ENCODE measurements at regions not wholly inside any gene's neighbourhood (a gene's known extent, or its start where the extent isn't known, plus 50 kb on each side); places are given as distances from the start of the nearest gene placed in this dataset.
A peak's percentile ranks its signal among the peaks of the same experiment; 100 is the strongest.
"Not testable (repeated sequence)": the region's sequence is repeated elsewhere in the genome, so short reads cannot be mapped to it uniquely, and the experiment has no call there.

DNA sequence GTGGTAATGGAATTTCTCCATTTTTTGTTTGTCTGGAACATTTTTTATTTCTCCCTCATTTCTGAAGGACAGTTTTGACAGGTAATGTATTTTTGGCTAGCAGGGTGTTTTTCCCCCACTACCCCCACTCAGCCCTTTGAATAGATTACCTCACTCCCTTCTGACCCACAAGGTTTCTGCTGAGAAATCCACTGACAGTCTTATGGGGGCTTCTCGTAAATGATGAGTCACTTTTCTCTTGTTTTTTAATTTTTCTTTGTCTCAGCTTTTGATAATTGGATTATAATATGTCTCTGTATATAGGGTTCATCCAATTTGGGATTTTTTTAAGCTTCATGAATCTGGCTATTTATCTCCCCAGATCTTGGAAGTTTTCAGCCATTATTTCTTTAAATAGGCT is 74.7 kb upstream of the CCDC71L start:
- in situ Hi-C loops (cut with HindIII; ENCODE audit: low pct_ligation_motif_present, low sequenced_read_pairs): no loop called here
- Histone ChIP-seq H3K27ac (no peak overlapping the region), H3K4me3 (ENCODE audit: low read depth, low read length) (no peak overlapping the region), H3K27me3 (replicated peaks) (no peaks in the 10 kb centered on the region), H3K36me3 (replicated peaks) (no peaks in the 10 kb centered on the region)
- DNase-seq: no peak
- TF ChIP-seq, protein P1, sequence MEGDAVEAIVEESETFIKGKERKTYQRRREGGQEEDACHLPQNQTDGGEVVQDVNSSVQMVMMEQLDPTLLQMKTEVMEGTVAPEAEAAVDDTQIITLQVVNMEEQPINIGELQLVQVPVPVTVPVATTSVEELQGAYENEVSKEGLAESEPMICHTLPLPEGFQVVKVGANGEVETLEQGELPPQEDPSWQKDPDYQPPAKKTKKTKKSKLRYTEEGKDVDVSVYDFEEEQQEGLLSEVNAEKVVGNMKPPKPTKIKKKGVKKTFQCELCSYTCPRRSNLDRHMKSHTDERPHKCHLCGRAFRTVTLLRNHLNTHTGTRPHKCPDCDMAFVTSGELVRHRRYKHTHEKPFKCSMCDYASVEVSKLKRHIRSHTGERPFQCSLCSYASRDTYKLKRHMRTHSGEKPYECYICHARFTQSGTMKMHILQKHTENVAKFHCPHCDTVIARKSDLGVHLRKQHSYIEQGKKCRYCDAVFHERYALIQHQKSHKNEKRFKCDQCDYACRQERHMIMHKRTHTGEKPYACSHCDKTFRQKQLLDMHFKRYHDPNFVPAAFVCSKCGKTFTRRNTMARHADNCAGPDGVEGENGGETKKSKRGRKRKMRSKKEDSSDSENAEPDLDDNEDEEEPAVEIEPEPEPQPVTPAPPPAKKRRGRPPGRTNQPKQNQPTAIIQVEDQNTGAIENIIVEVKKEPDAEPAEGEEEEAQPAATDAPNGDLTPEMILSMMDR (IDR thresholded peaks at IDR 0.05; ENCODE audit: low read depth, low read length, missing control alignments): no peak

DNA sequence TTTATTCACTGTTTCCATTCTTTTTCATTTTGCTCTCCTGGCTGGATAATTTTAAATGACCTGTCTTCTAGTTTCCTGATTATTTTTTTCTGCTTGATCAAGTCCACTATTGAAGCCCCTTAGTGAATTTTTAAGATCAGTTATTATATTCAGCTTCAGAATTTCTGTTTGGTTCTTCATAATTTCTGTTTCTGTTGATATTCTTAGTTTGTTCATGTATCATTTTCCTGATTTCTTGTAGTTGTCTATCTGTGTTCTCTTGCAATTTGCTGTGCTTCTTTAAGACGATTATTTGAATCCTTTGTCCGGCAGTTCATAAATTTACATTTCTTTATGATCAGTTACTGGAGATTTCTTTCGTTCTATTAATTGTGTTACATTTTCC is 75.2 kb upstream of the CCDC71L start:
- Histone ChIP-seq H3K27me3 (replicated peaks) (no peaks in the 10 kb centered on the region), H3K27ac (no peak overlapping the region), H3K4me3 (ENCODE audit: low read depth, low read length) (no peak overlapping the region), H3K36me3 (replicated peaks) (no peaks in the 10 kb centered on the region)
- in situ Hi-C loops (cut with HindIII; ENCODE audit: low pct_ligation_motif_present, low sequenced_read_pairs): no loop called here
- no peak for DNase-seq
- TF ChIP-seq, protein P1 (IDR thresholded peaks at IDR 0.05; ENCODE audit: low read depth, low read length, missing control alignments): no peak

DNA sequence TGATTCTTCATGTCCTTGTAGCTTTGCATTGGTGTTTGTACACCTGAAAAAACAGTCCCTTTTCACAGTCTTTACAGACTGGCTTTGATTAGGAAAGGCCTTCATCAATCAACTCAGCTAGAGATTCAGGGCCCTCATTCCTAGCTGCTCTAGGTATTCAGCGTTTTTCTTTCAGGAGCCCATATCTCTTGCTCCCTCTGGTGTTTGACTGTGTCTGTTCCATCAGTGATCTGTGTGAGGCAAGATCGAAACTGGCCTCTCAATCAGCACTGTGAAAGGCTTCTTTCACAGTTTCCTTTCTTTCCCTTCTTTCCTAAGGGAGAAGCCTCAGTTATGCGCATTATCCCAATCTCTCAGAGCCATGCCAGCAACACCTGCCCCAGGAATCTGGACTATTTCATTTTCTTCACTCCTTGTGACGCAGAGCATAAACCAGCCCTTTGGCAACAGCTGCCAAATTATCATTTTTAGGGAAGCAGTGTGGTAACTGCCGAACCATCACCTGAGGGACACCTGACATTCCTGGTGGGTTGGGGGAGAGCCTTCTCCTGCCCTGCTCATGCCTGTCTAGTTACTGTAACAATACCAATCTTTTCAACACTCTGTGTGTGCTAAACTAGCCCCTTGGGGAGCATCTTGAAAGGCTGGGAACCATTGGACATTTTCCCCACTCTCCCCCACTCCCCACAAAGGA is 75.7 kb upstream of the CCDC71L start:
- in situ Hi-C loops (cut with HindIII; ENCODE audit: low pct_ligation_motif_present, low sequenced_read_pairs): no loop called here
- H3K4me3 ChIP-seq (ENCODE audit: low read depth, low read length): no peak overlapping the region
- H3K27me3 ChIP-seq (replicated peaks): no peaks in the 10 kb centered on the region
- H3K36me3 ChIP-seq (replicated peaks): no peaks in the 10 kb centered on the region
- DNase-seq: peak; percentile 72
- TF ChIP-seq, protein P1 (IDR thresholded peaks at IDR 0.05; ENCODE audit: low read depth, low read length, missing control alignments): peak; percentile 86
- H3K27ac ChIP-seq: no peak overlapping the region

DNA sequence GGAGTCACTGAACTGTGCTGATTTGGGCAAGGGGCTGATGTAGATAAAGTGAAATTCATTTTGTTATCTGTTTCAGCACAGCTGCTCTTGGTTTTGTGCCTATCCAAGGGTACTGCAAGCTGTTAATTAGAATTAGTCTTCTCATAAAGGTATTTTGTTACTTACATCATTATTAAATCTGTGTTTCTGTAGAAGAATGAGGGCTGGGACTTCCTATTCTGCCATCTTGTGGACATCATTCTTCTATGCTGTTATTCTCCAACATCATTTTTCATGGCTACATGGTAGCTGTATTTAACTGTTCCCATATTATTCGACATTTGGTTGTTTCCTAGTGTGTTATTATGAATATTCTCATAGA is 76.2 kb upstream of the CCDC71L start:
- no peak overlapping the region for H3K4me3 ChIP-seq (ENCODE audit: low read depth, low read length)
- in situ Hi-C loops (cut with HindIII; ENCODE audit: low pct_ligation_motif_present, low sequenced_read_pairs): no loop called here
- no peaks in the 10 kb centered on the region for H3K36me3 ChIP-seq (replicated peaks)
- TF ChIP-seq, protein P1 (IDR thresholded peaks at IDR 0.05; ENCODE audit: low read depth, low read length, missing control alignments): peak; percentile 52
- H3K27ac ChIP-seq: no peak overlapping the region
- no peaks in the 10 kb centered on the region for H3K27me3 ChIP-seq (replicated peaks)
- DNase-seq: peak; percentile 20

DNA sequence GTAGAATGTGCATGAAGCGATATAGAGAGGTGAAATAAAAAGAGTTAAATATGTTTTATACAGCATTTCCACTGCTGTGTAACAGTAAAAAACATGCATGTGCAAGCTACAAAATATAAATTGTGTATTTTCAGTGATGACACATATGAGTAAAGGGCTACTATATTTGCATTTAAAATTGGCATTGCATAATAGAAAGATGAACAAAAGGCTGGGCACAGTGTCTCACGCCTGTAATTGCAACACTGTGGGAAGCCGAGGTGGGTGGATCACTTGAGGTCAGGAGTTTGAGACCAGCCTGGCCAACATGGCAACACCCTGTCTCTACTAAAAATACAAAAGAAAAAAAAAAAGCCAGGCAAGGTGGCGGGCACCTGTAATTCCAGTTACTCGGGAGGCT is 79.8 kb upstream of the CCDC71L start:
- DNase-seq: no peak
- no peaks in the 10 kb centered on the region for H3K27me3 ChIP-seq (replicated peaks)
- H3K27ac ChIP-seq: no peak overlapping the region
- no peaks in the 10 kb centered on the region for H3K36me3 ChIP-seq (replicated peaks)
- H3K4me3 ChIP-seq (ENCODE audit: low read depth, low read length): no peak overlapping the region
- in situ Hi-C loops (cut with HindIII; ENCODE audit: low pct_ligation_motif_present, low sequenced_read_pairs): no loop called here
- TF ChIP-seq, protein P1 (IDR thresholded peaks at IDR 0.05; ENCODE audit: low read depth, low read length, missing control alignments): no peak

DNA sequence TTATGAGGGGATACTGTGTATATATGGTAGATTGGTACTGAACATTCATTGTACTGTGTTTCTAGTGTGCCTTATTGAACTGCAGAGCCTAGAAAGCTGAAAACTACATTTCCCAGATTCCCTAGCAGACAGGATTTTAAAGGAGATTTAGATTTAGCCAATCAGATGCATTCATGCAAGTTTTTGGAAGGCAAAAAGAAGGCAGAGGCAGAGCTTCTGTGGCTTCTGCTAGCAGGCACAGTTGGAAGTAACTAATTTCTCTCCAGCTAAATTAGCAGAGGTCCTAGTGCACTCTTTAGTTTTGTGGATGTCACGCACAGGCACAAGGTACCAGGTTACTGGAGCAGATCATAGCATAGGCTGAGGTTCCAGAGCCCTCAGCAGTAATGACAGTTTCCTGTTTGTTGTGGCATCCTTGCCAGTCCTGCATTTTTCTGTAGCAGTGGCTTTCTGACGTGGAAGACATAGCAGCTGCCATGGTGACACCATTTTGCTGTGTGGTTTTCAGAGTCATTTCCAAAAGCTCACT is 83.7 kb upstream of the CCDC71L start:
- TF ChIP-seq, protein P1 (IDR thresholded peaks at IDR 0.05; ENCODE audit: low read depth, low read length, missing control alignments): no peak
- no peak overlapping the region for H3K4me3 ChIP-seq (ENCODE audit: low read depth, low read length)
- H3K36me3 ChIP-seq (replicated peaks): no peaks in the 10 kb centered on the region
- H3K27me3 ChIP-seq (replicated peaks): no peaks in the 10 kb centered on the region
- DNase-seq: no peak
- in situ Hi-C loops (cut with HindIII; ENCODE audit: low pct_ligation_motif_present, low sequenced_read_pairs): no loop called here
- no peak overlapping the region for H3K27ac ChIP-seq

DNA sequence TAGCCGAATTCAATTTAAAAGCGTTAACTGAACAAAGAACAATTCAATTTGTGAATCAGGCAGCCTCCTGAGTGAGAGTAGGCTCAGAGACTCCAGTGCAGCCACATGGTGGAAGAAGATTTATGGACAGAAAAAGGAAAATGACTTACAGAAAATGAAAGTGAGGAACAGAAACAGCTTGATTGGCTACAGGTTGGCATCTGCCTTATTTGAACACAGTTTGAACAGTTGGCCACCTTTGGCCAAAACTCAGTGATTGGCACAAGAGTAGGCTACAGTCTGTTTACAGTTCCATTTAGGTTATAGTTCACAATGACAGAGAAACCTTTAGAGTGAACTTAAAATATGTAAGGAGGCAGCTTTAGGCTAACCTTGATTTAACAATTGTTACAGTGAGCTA is 86.3 kb upstream of the CCDC71L start:
- DNase-seq; H3K4me3 ChIP-seq (ENCODE audit: low read depth, low read length); H3K27ac ChIP-seq; H3K27me3 ChIP-seq (replicated peaks); H3K36me3 ChIP-seq (replicated peaks); in situ Hi-C loops (cut with HindIII; ENCODE audit: low pct_ligation_motif_present, low sequenced_read_pairs): not testable (repeated sequence)
